HFFc6 (cell line): ENCODE measurements at regions not wholly inside any gene's neighbourhood (a gene's known extent, or its start where the extent isn't known, plus 50 kb on each side); places are given as distances from the start of the nearest gene placed in this dataset.

Experiments used
- DNase-seq: peaks from one replicate; pipeline ENCODE4 v3.0.0-alpha.2; 2018
- H3K27ac Mint-ChIP-seq: 2 replicates; pipeline ENCODE4 v1.8.0; 2020; ENCODE audit warnings: mild to moderate bottlenecking, mixed read lengths
- H3K27me3 Mint-ChIP-seq: 2 replicates; pipeline ENCODE4 v1.8.0; 2021; ENCODE audit warnings: mild to moderate bottlenecking, moderate library complexity, mixed read lengths; ENCODE audit not compliant: insufficient read depth
- H3K36me3 Mint-ChIP-seq: 2 replicates; pipeline ENCODE4 v1.8.0; 2021; ENCODE audit warnings: low read depth, mixed read lengths
- H3K4me1 Mint-ChIP-seq: 2 replicates; pipeline ENCODE4 v1.8.0; 2020; ENCODE audit warnings: low read depth, mixed read lengths
- H3K4me3 Mint-ChIP-seq: 2 replicates; pipeline ENCODE4 v1.8.0; 2020; ENCODE audit warnings: mild to moderate bottlenecking, moderate library complexity, mixed read lengths
- H3K9me3 Mint-ChIP-seq: 2 replicates; pipeline ENCODE4 v1.8.0; 2020; ENCODE audit warnings: mild to moderate bottlenecking, mixed read lengths
- TF ChIP-seq, protein P1 (sequence below): fragments of 200-600 bp; sonication (generic); IDR thresholded peaks from 2 replicates; pipeline ENCODE4 v1.5.0; 2021; ENCODE audit warnings: antibody characterized with exemption, mild to moderate bottlenecking

DNA sequence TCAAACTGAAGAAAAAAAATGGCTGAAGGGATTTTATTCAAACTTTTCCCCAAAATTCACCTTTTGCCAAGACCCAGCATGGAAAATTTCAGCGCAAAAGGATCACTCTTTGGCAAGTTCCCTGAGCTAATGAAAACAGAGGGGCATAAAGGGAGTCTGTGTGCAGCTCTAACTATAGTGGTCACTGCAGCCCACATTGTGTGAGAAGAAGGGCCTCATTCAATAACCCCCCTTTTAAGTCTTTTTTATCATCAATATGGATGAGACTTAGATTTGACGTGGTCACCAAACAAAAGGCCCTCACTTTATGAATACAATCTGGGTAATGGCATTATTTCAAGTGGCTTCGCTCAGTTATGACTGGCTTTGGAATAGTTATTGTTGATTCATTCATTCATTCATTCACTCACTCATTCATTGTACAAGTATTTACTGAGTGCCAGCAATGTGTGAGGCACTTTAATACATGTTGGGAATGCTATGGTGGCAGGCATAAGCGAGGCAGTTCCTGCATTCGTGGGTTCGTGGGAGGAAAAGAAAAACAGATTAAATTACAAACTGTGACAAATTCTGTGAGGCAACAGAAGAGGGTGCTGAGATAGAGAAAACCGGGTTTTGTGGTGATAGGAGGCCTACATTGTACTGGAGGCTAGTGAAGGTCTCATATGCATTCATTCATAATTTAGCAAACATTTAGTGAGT is 145.7 kb upstream of the KLF4 start:
- Mint-ChIP-seq H3K27me3 (peaks cover 2% of the 10 kb centered on the region; the same call in 1 of the 2 replicates), H3K27ac (no peak overlapping the region), H3K4me3 (no peak overlapping the region), H3K36me3 (no peaks in the 10 kb centered on the region), H3K4me1 (peaks cover 22% of the 10 kb centered on the region), H3K9me3 (no peaks in the 10 kb centered on the region)
- TF ChIP-seq, protein P1, sequence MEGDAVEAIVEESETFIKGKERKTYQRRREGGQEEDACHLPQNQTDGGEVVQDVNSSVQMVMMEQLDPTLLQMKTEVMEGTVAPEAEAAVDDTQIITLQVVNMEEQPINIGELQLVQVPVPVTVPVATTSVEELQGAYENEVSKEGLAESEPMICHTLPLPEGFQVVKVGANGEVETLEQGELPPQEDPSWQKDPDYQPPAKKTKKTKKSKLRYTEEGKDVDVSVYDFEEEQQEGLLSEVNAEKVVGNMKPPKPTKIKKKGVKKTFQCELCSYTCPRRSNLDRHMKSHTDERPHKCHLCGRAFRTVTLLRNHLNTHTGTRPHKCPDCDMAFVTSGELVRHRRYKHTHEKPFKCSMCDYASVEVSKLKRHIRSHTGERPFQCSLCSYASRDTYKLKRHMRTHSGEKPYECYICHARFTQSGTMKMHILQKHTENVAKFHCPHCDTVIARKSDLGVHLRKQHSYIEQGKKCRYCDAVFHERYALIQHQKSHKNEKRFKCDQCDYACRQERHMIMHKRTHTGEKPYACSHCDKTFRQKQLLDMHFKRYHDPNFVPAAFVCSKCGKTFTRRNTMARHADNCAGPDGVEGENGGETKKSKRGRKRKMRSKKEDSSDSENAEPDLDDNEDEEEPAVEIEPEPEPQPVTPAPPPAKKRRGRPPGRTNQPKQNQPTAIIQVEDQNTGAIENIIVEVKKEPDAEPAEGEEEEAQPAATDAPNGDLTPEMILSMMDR, result no peak
- DNase-seq, result no peak

DNA sequence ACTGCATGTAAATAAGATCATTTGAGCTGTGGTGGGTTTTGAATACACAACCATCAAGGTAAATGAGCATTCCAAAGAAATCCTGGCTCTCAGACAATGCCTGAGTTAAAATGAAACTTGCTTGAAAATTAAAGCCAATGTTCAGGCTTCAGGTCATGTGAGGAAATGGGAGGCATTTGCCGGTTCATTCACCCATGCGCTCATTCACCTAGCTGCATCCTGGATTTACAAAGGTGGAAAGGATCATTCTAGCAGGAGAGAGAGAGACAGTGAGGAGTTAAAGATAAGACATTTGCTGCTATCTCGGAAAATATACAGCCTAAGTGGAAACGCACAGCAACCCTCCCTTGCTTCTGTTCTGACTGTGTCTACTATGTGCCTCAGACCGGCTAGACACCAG is 143.8 kb upstream of the KLF4 start:
- Mint-ChIP-seq H3K36me3 (no peaks in the 10 kb centered on the region), H3K27me3 (peaks cover 2% of the 10 kb centered on the region), H3K9me3 (no peaks in the 10 kb centered on the region), H3K27ac (no peak overlapping the region), H3K4me1 (peaks cover 8% of the 10 kb centered on the region), H3K4me3 (no peak overlapping the region)
- TF ChIP-seq, protein P1, result no peak
- DNase-seq, result no peak

DNA sequence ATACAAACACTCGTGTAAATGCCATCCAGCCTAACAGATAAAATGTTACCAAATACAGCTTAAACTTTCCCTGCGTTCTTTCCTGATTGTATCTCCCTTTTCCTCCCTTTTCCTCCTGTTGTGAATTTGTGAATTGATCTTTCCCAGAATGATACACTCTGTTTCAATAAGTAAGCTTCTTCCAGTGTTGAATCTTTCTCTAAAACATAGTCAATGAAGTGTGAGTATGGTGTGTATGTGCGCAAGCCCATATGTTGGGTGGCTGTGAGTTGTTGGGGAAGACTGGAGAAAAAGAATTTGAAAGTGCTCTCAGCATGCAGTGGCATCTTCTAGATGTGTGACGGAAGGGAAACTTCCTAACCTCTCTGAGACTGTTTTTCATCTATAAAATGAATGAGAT is 143.1 kb upstream of the KLF4 start:
- Mint-ChIP-seq H3K4me1 (0 out of 2 replicates have a peak, but pooled peaks cover 5% of the 10 kb centered on the region), H3K27ac (no peak overlapping the region), H3K4me3 (no peak overlapping the region), H3K27me3 (peaks cover 2% of the 10 kb centered on the region), H3K9me3 (no peaks in the 10 kb centered on the region), H3K36me3 (no peaks in the 10 kb centered on the region)
- TF ChIP-seq, protein P1, result no peak
- no peak for DNase-seq

DNA sequence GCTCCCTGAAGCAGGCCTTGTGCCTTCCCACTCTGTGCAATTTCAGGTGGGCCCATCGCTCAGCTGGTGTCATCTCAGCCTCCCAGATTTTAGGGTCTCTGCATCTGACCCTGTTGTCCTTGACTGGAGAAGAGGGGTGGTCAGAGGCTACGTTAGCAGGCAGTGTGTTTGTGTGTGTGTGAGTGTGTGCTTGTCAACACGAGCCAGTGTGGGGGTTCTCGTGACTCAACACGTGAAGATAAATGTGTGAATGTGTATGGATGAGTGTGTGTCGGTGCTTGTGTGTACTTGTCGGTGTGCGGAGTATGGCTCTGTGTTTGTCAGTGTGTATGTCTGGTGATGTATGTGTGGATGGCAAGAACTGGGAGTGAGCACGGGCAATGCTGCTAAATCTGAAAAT is 142.6 kb upstream of the KLF4 start:
- Mint-ChIP-seq H3K4me1 (0 out of 2 replicates have a peak, but pooled peaks cover 5% of the 10 kb centered on the region), H3K9me3 (no peaks in the 10 kb centered on the region), H3K27ac (no peak overlapping the region), H3K27me3 (peaks cover 2% of the 10 kb centered on the region), H3K36me3 (no peaks in the 10 kb centered on the region), H3K4me3 (no peak overlapping the region)
- no peak for DNase-seq
- TF ChIP-seq, protein P1, result no peak

DNA sequence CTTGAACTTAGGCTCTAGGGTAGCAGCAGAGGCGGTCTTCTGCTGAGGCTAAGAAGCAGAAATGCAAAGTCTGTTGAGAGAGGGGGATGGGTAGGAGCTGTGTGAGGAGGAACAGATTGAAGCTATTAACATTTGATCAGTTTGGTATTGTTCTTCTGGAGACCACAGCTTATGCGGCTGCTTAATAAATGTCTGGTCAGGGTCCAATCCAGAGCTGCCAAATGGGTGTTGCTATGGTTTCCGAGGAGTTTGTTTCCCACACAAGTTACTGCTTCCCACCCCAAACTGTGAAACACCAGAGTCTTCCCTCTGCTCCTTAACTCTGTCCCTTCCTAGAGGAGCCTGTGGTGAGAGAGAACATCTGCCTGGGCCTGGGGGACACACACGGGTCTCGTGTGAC is 142.2 kb upstream of the KLF4 start:
- H3K9me3 Mint-ChIP-seq, result no peaks in the 10 kb centered on the region
- H3K36me3 Mint-ChIP-seq, result no peaks in the 10 kb centered on the region
- no peak for DNase-seq
- no peak overlapping the region for H3K4me3 Mint-ChIP-seq
- TF ChIP-seq, protein P1, result no peak
- peaks cover 2% of the 10 kb centered on the region for H3K27me3 Mint-ChIP-seq
- no peak overlapping the region for H3K27ac Mint-ChIP-seq
- H3K4me1 Mint-ChIP-seq, result 0 out of 2 replicates have a peak, but pooled peaks cover 3% of the 10 kb centered on the region
